H9 (cell line): ENCODE measurements at regions not wholly inside any gene's neighbourhood (a gene's known extent, or its start where the extent isn't known, plus 50 kb on each side); places are given as distances from the start of the nearest gene placed in this dataset.

Experiments
- DNase-seq: peaks from one replicate; pipeline ENCODE4 v3.0.0-alpha.2; 2017
- H2AFZ ChIP-seq: one replicate; pipeline ENCODE4 v1.6.1; 2013; ENCODE audit warnings: mild to moderate bottlenecking, low read length, control low read depth, moderate library complexity
- H2AK5ac ChIP-seq: 2 replicates; pipeline ENCODE4 v1.6.1; 2013; ENCODE audit warnings: low read length, control low read depth, mixed read lengths; ENCODE audit not compliant: insufficient read length
- H2BK120ac ChIP-seq: one replicate; pipeline ENCODE4 v1.6.1; 2013; ENCODE audit warnings: low read depth, mild to moderate bottlenecking, low read length, control low read depth, inconsistent platforms; ENCODE audit not compliant: poor library complexity, severe bottlenecking
- H2BK12ac ChIP-seq: 2 replicates; pipeline ENCODE4 v1.6.1; 2013; ENCODE audit warnings: low read length, control low read depth, mixed read lengths, low read depth; ENCODE audit not compliant: insufficient read length
- H2BK15ac ChIP-seq: 2 replicates; pipeline ENCODE4 v1.6.1; 2013; ENCODE audit warnings: low read depth, low read length, control low read depth
- H2BK20ac ChIP-seq: one replicate; pipeline ENCODE4 v1.6.1; 2013; ENCODE audit warnings: low read depth, mild to moderate bottlenecking, low read length, control low read depth, inconsistent platforms; ENCODE audit not compliant: poor library complexity, severe bottlenecking
- H2BK5ac ChIP-seq: 2 replicates; pipeline ENCODE4 v1.6.1; 2013; ENCODE audit warnings: low read length, control low read depth, mixed read lengths; ENCODE audit not compliant: insufficient read length
- H3K14ac ChIP-seq: 2 replicates; pipeline ENCODE4 v1.6.1; 2013; ENCODE audit warnings: low read length, control low read depth; ENCODE audit not compliant: insufficient read depth
- H3K18ac ChIP-seq: 2 replicates; pipeline ENCODE4 v1.6.1; 2013; ENCODE audit warnings: low read depth, mild to moderate bottlenecking, mixed read lengths, low read length, control low read depth; ENCODE audit not compliant: insufficient read length
- H3K23ac ChIP-seq: 2 replicates; pipeline ENCODE4 v1.6.1; 2013; ENCODE audit warnings: low read length, control low read depth, mixed read lengths, low read depth; ENCODE audit not compliant: insufficient read length
- H3K23me2 ChIP-seq: 2 replicates; pipeline ENCODE4 v1.6.1; 2013; ENCODE audit warnings: low read depth, mild to moderate bottlenecking, mixed read lengths, low read length, control low read depth; ENCODE audit not compliant: insufficient read length, poor library complexity, severe bottlenecking
- H3K27ac ChIP-seq: 2 replicates; pipeline ENCODE4 v1.5.1; 2013; ENCODE audit warnings: low read length, control low read depth, mixed read lengths, low read depth; ENCODE audit not compliant: insufficient read length
- H3K27me3 ChIP-seq: 2 replicates; pipeline ENCODE4 v1.6.1; 2013; ENCODE audit warnings: low read length, control low read depth, inconsistent platforms; ENCODE audit not compliant: insufficient read depth
- H3K4ac ChIP-seq: 2 replicates; pipeline ENCODE4 v1.6.1; 2013; ENCODE audit warnings: low read depth, mild to moderate bottlenecking, control low read depth, inconsistent platforms, low read length, moderate library complexity
- H3K4me1 ChIP-seq: 2 replicates; pipeline ENCODE4 v1.6.1; 2013; ENCODE audit warnings: low read length, control low read depth, inconsistent platforms; ENCODE audit not compliant: insufficient read depth
- H3K4me2 ChIP-seq: 2 replicates; pipeline ENCODE4 v1.6.1; 2013; ENCODE audit warnings: low read length, control low read depth, mixed read lengths; ENCODE audit not compliant: insufficient read length, insufficient read depth
- H3K56ac ChIP-seq: 2 replicates; pipeline ENCODE4 v1.6.1; 2013; ENCODE audit warnings: low read depth, mild to moderate bottlenecking, mixed read lengths, low read length, control low read depth; ENCODE audit not compliant: insufficient read length
- H3K79me1 ChIP-seq: 2 replicates; pipeline ENCODE4 v1.6.1; 2013; ENCODE audit warnings: low read depth, mild to moderate bottlenecking, moderate library complexity, low read length, control low read depth, inconsistent platforms; ENCODE audit not compliant: insufficient read depth, poor library complexity, severe bottlenecking
- H3K79me2 ChIP-seq: 2 replicates; pipeline ENCODE4 v1.6.1; 2013; ENCODE audit warnings: low read length, control low read depth, inconsistent platforms; ENCODE audit not compliant: insufficient read depth
- H3K9ac ChIP-seq: 2 replicates; pipeline ENCODE4 v1.6.1; 2013; ENCODE audit warnings: low read length, control low read depth, mixed read lengths; ENCODE audit not compliant: insufficient read length; ENCODE audit errors: extremely low read depth
- H3K9me3 ChIP-seq: one replicate; pipeline ENCODE4 v1.6.1; 2013; ENCODE audit warnings: low read depth, low read length, inconsistent platforms; ENCODE audit not compliant: control insufficient read depth
- H3T11ph ChIP-seq: one replicate; pipeline ENCODE4 v1.6.1; 2013; ENCODE audit warnings: mild to moderate bottlenecking, low read length, control low read depth, inconsistent platforms
- H4K20me1 ChIP-seq: one replicate; pipeline ENCODE4 v1.6.1; 2013; ENCODE audit not compliant: control insufficient read depth, insufficient read length, insufficient read depth
- H4K5ac ChIP-seq: 2 replicates; pipeline ENCODE4 v1.6.1; 2013; ENCODE audit warnings: low read depth, mild to moderate bottlenecking, mixed read lengths, low read length, control low read depth; ENCODE audit not compliant: insufficient read length
- H4K8ac ChIP-seq: replicated peaks from 2 replicates; pipeline ENCODE4 v1.6.1; 2013; ENCODE audit warnings: low read length, control low read depth, mixed read lengths, low read depth; ENCODE audit not compliant: insufficient read length
- H4K91ac ChIP-seq: 2 replicates; pipeline ENCODE4 v1.6.1; 2013; ENCODE audit warnings: low read depth, mild to moderate bottlenecking, moderate library complexity, mixed read lengths, low read length, control low read depth; ENCODE audit not compliant: insufficient read length
- H3K27ac Mint-ChIP-seq, 3 experiments: 2 replicates in 2 of 3; 3 replicates in 1 of 3; pipeline ENCODE4 v1.8.0; 2020 to 2021; ENCODE audit warnings: mixed read lengths in 3 of 3, mild to moderate bottlenecking in 1 of 3, moderate library complexity in 1 of 3
- H3K27me3 Mint-ChIP-seq: 2 replicates; pipeline ENCODE4 v1.8.0; 2021; ENCODE audit warnings: low read depth, mild to moderate bottlenecking, moderate library complexity, mixed read lengths
- H3K36me3 Mint-ChIP-seq, 3 experiments: 2 replicates in 2 of 3; 3 replicates in 1 of 3; pipeline ENCODE4 v1.8.0; 2020 to 2021; ENCODE audit warnings: low read depth in 3 of 3, mixed read lengths in 3 of 3; ENCODE audit not compliant: insufficient read depth in 1 of 3
- H3K4me1 Mint-ChIP-seq, 2 experiments: 2 replicates each; pipeline ENCODE4 v1.8.0; 2020; ENCODE audit warnings: mixed read lengths in 2 of 2
- H3K4me3 Mint-ChIP-seq, 2 experiments: 2 replicates in 1 of 2; 3 replicates in 1 of 2; pipeline ENCODE4 v1.8.0; 2020 to 2021; ENCODE audit warnings: mild to moderate bottlenecking in 2 of 2, mixed read lengths in 2 of 2, moderate library complexity in 1 of 2
- H3K9me3 Mint-ChIP-seq, 2 experiments: 2 replicates in 1 of 2; 3 replicates in 1 of 2; pipeline ENCODE4 v1.8.0; 2020; ENCODE audit warnings: mild to moderate bottlenecking in 2 of 2, mixed read lengths in 2 of 2, moderate library complexity in 1 of 2
- CTCF ChIP-seq: fragments of 200-600 bp; sonication (generic); conservative IDR thresholded peaks from 3 replicates; pipeline ENCODE4 v1.8.0; 2021; ENCODE audit warnings: antibody characterized with exemption, mild to moderate bottlenecking
- WGBS: extraction: QIAGEN DNeasy Blood & Tissue Kit; methylation state at CpG from one replicate; pipeline ENCODE4 v1.1.7; 2013; ENCODE audit warnings: missing lambda C conversion rate, low lambda C conversion rate, mixed read lengths; ENCODE audit not compliant: insufficient read length; ENCODE audit errors: extremely low coverage; 5-methylcytosine and 5-hydroxymethylcytosine counted together

DNA sequence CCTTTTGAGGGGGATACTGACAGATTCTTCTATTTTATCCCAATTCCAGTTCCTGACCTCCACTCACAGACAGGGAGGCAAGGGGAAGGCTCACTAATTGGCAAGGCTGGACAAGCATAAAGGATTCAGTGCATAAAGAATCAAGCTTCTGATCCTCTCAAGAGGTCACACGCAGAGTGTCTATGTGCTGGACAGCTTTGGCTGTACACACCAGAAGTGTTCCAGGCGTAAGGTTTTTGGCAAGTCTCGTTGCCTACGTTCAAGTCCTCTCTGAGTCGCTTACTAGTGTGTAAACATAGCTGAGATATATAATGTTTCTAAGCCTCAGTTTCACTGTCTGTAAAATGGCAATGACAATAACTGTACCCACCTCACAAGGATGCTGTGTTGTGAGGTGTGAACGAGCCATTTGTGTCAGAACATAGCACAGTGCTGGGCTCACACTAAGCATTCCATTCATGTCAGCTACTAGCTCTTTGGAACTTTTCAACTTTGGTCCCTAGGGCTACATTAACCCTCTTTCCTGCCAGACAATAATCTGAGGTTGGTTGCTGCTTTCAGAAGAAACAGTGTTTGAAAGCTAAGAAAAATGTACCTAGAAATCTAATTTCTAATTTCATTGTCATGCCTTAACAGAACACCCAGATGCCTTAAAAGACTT lies 52.1 kb downstream of the PALM2AKAP2 start:
- H3K4me3 Mint-ChIP-seq, result no peak overlapping the region
- Histone ChIP-seq H3K9me3 (peaks cover 10% of the 10 kb centered on the region), H2BK15ac (no peak overlapping the region), H4K5ac (no peak overlapping the region), H2BK20ac (no peak overlapping the region), H2BK12ac (no peak overlapping the region), H3K14ac (no peak overlapping the region), H3K18ac (no peak overlapping the region), H3K79me2 (no peaks in the 10 kb centered on the region), H3K4ac (no peak overlapping the region), H3K27me3 (no peaks in the 10 kb centered on the region), H3T11ph (no peak overlapping the region), H3K9ac (no peak overlapping the region), H3K4me2 (no peak overlapping the region), H4K91ac (no peak overlapping the region), H2AFZ (no peak overlapping the region), H3K23me2 (no peaks in the 10 kb centered on the region), H4K20me1 (no peaks in the 10 kb centered on the region), H2BK120ac (no peak overlapping the region), H4K8ac (no peak overlapping the region), H3K56ac (no peak overlapping the region), H2AK5ac (no peak overlapping the region), H3K27ac (no peak overlapping the region), H3K23ac (no peak overlapping the region), H3K79me1 (no peaks in the 10 kb centered on the region), H2BK5ac (no peak overlapping the region), H3K4me1 (no peaks in the 10 kb centered on the region)
- H3K4me1 Mint-ChIP-seq, result 0 out of 4 replicates have a peak, but pooled peaks cover 0 to 2% of the 10 kb centered on the region in 2 experiments
- peaks cover 3% of the 10 kb centered on the region for H3K27me3 Mint-ChIP-seq
- TF ChIP-seq CTCF, result no peak
- DNase-seq, result no peak
- peaks cover 24% of the 10 kb centered on the region in 2 experiments for H3K9me3 Mint-ChIP-seq
- H3K27ac Mint-ChIP-seq, result no peak overlapping the region
- peaks cover 5 to 23% (median 5%) of the 10 kb centered on the region in 3 experiments; a peak in 5 of 7 replicates for H3K36me3 Mint-ChIP-seq
- WGBS, result no CpG with 5 or more reads among the region's 6 CpGs
